HepG2 (cell line): ENCODE measurements at regions not wholly inside any gene's neighbourhood (a gene's known extent, or its start where the extent isn't known, plus 50 kb on each side); places are given as distances from the start of the nearest gene placed in this dataset.

ENCODE experiments used
- ATAC-seq: fragments of 200-7000 bp; cut with Tn5 transposase; 3 replicates; pipeline ENCODE4 v1.9.1; 2020; ENCODE audit warnings: mild to moderate bottlenecking, moderate library complexity
- BruUV-seq: library from RNA; stranded (reverse); fragments of 400-500 nt; replicated peaks from 2 replicates; lab custom pipeline; 2021; lab: Mats Ljungman, UMichigan
- CTCF ChIA-PET: fragments of 300-600 bp; formaldehyde crosslinking; extraction: SDS; loops from one replicate; lab custom pipeline; 2021; ENCODE audit warnings: low total read pairs, inconsistent platforms, low intra/inter-chr PET ratio; lab: Yijun Ruan, JAX
- POLR2A ChIA-PET: fragments of 350-600 bp; sonication (Branson Sonifier 250); formaldehyde crosslinking; loops from one replicate; lab custom pipeline; 2020; ENCODE audit warnings: antibody characterized with exemption, inconsistent platforms; lab: Yijun Ruan, JAX
- DNase-seq: peaks from one replicate; pipeline ENCODE4 v3.0.0-alpha.2; 2015; ENCODE audit warnings: low spot score
- FAIRE-seq: peaks from 3 replicates; lab custom pipeline; 2011; peaks lifted over from hg19 to GRCh38; lab: Jason Lieb, UNC
- H2AFZ ChIP-seq: one replicate; pipeline ENCODE4 v1.6.1; 2011; ENCODE audit warnings: low read length, inconsistent platforms
- H3K27ac ChIP-seq: fragments of 300-600 bp; 3 replicates; pipeline ENCODE4 v1.8.0; 2011; ENCODE audit warnings: mixed run types, mild to moderate bottlenecking, mixed read lengths, low read length, inconsistent platforms; ENCODE audit not compliant: insufficient read depth; ENCODE audit errors: extremely low read length
- H3K27me3 ChIP-seq, 2 experiments: fragments of 200-600 bp in 1 of 2; 2 replicates in 1 of 2; 3 replicates in 1 of 2; pipeline versions ENCODE4 v1.6.0 to v1.8.0; 2011; ENCODE audit warnings: low read length in 2 of 2, mild to moderate bottlenecking in 2 of 2, moderate library complexity in 2 of 2, inconsistent platforms in 1 of 2; ENCODE audit not compliant: insufficient read depth in 2 of 2, control insufficient read depth in 1 of 2
- H3K36me3 ChIP-seq, 2 experiments: fragments of 200-600 bp in 1 of 2; replicated peaks in 1 of 2; 2 replicates in 1 of 2; 3 replicates in 1 of 2; pipeline versions ENCODE4 v1.5.1 to v1.8.0; 2011; ENCODE audit warnings: low read length in 2 of 2, inconsistent platforms in 1 of 2; ENCODE audit not compliant: insufficient read depth in 2 of 2, control insufficient read depth in 1 of 2
- H3K4me1 ChIP-seq: 2 replicates; pipeline ENCODE4 v1.5.1; 2012; ENCODE audit warnings: low read length, inconsistent platforms; ENCODE audit not compliant: insufficient read depth
- H3K4me2 ChIP-seq: 2 replicates; pipeline ENCODE4 v1.6.0; 2011; ENCODE audit warnings: low read depth, low read length, inconsistent platforms
- H3K4me3 ChIP-seq, 3 experiments: fragments of 200-600 bp in 1 of 3; sonication (generic), shearing (Covaris generic) in 1 of 3; replicated peaks in 1 of 3; 2 replicates each; pipeline ENCODE4 v1.5.1; 2011 to 2016; ENCODE audit warnings: low read length in 3 of 3, inconsistent platforms in 2 of 3, low read depth in 2 of 3, mild to moderate bottlenecking in 2 of 3, control low read depth in 1 of 3, mixed read lengths in 1 of 3; ENCODE audit not compliant: insufficient read depth in 1 of 3
- H3K79me2 ChIP-seq: one replicate; pipeline ENCODE4 v1.6.1; 2011; ENCODE audit warnings: low read length, inconsistent platforms; ENCODE audit not compliant: insufficient read depth
- H3K9ac ChIP-seq: 2 replicates; pipeline ENCODE4 v1.6.0; 2011; ENCODE audit warnings: mild to moderate bottlenecking, low read depth, low read length, inconsistent platforms; ENCODE audit not compliant: insufficient read depth
- H3K9me3 ChIP-seq: 2 replicates; pipeline ENCODE4 v1.5.1; 2012; ENCODE audit warnings: mild to moderate bottlenecking, low read length
- H4K20me1 ChIP-seq: 2 replicates; pipeline ENCODE4 v1.6.0; 2011; ENCODE audit warnings: inconsistent platforms, mild to moderate bottlenecking, low read length, moderate library complexity; ENCODE audit not compliant: insufficient read depth
- CC2D1A ChIP-seq: sonication (generic); formaldehyde crosslinking; IDR thresholded peaks from 2 replicates; pipeline ENCODE4 v1.8.1; 2023; ENCODE audit warnings: mild to moderate bottlenecking, missing genetic modification reagents
- HOXD1 ChIP-seq: sonication (generic); formaldehyde crosslinking; IDR thresholded peaks from 2 replicates; pipeline ENCODE4 v1.5.0; 2020; ENCODE audit warnings: missing genetic modification reagents
- MIXL1 ChIP-seq: IDR thresholded peaks from 2 replicates; pipeline ENCODE4 v1.6.1; 2016
- RBAK ChIP-seq: sonication (generic); formaldehyde crosslinking; IDR thresholded peaks from 2 replicates; pipeline ENCODE4 v1.5.1; 2020; ENCODE audit warnings: mild to moderate bottlenecking, missing genetic modification reagents
- ZNF10 ChIP-seq: sonication (generic); formaldehyde crosslinking; IDR thresholded peaks from 2 replicates; pipeline ENCODE4 v1.4.0; 2020; ENCODE audit warnings: mild to moderate bottlenecking, low read depth, missing genetic modification reagents, borderline replicate concordance
- ZSCAN30 ChIP-seq: sonication (generic); formaldehyde crosslinking; IDR thresholded peaks from 2 replicates; pipeline ENCODE4 v1.5.0; 2020; ENCODE audit warnings: mild to moderate bottlenecking, missing genetic modification reagents
- WGBS: methylation state at CpG from one replicate; pipeline ENCODE4 v1.1.6; 2017; ENCODE audit warnings: low lambda C conversion rate; 5-methylcytosine and 5-hydroxymethylcytosine counted together
- in situ Hi-C: cut with HindIII; loops from 2 replicates; pipeline ENCODE4 v1.10.0; 2017; ENCODE audit warnings: low pct_unique_long_range_greater_than_20kb; ENCODE audit not compliant: extremely low pct_ligation_motif_present
- intact Hi-C: fragments of 100-400 bp; cut with micrococcal nuclease; formaldehyde crosslinking; loops from one replicate; pipeline ENCODE4 v1.10.0; 2022; ENCODE audit not compliant: unreplicated experiment
- TF ChIP-seq, protein P1 (sequence below): IDR thresholded peaks from 2 replicates; pipeline ENCODE4 v1.6.1; 2016
- TF ChIP-seq, protein P2 (sequence below): sonication (generic); formaldehyde crosslinking; IDR thresholded peaks from 2 replicates; pipeline ENCODE4 v1.8.1; 2023; ENCODE audit warnings: missing genetic modification reagents, inconsistent platforms, borderline replicate concordance

DNA sequence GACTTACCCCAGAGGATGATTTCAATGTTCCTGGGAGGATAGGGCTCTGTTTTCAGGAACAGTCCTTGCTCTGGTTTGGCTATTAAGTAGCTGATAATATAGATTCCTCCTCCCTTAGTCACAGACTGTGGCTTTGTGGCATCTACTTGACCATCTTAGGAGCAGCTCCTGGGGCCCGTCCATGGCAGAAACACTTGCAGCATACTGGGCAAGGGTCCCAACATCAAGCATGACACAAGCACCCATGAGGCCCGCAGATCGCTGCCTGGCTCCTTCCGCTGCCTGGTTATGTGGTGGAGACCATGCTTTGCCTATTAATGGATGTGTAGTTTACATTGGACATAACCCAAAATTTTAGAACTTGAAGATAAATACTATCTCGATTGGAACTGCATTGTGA, 170.1 kb downstream of the ICE1 start (continued):
- TF ChIP-seq, protein P1, sequence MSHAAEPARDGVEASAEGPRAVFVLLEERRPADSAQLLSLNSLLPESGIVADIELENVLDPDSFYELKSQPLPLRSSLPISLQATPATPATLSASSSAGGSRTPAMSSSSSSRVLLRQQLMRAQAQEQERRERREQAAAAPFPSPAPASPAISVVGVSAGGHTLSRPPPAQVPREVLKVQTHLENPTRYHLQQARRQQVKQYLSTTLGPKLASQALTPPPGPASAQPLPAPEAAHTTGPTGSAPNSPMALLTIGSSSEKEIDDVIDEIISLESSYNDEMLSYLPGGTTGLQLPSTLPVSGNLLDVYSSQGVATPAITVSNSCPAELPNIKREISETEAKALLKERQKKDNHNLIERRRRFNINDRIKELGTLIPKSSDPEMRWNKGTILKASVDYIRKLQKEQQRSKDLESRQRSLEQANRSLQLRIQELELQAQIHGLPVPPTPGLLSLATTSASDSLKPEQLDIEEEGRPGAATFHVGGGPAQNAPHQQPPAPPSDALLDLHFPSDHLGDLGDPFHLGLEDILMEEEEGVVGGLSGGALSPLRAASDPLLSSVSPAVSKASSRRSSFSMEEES (CRISPR knock-in tag): no peak
- TF ChIP-seq, protein P2, sequence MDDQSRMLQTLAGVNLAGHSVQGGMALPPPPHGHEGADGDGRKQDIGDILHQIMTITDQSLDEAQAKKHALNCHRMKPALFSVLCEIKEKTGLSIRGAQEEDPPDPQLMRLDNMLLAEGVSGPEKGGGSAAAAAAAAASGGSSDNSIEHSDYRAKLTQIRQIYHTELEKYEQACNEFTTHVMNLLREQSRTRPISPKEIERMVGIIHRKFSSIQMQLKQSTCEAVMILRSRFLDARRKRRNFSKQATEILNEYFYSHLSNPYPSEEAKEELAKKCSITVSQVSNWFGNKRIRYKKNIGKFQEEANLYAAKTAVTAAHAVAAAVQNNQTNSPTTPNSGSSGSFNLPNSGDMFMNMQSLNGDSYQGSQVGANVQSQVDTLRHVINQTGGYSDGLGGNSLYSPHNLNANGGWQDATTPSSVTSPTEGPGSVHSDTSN: no peak
- TF ChIP-seq HOXD1 (CRISPR knock-in tag): no peak

DNA sequence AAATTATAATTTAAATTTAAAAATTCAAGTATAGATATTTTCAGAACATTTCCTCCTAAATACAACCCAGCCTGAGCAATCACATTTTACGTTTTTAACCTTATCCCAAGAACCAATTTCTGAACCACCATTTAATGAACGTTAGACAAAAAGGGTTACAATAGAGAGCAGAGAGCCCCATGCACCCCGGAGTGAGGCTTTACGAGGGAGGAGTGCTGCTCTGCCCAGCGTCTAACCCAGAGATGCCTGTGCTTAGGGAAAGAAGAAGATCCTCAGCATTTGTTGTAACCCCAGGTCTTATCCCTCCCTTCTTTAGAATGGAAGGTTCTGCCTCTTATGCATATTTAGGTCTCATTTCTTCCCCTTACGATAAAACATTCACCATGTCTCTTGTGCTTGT, 169.1 kb downstream of the ICE1 start:
- H2AFZ ChIP-seq: no peak overlapping the region
- H3K4me1 ChIP-seq: no peaks in the 10 kb centered on the region
- DNase-seq (no peak), ATAC-seq (no peak), FAIRE-seq (no peak)
- H3K4me3 ChIP-seq: no peak overlapping the region
- CTCF ChIA-PET: no interaction called here
- no TSS peak for BruUV-seq
- POLR2A ChIA-PET: no interaction called here
- H3K27me3 ChIP-seq: peaks cover 2 to 6% of the 10 kb centered on the region in 2 experiments; a peak in 3 of 5 replicates
- no peaks in the 10 kb centered on the region for H3K79me2 ChIP-seq
- no peaks in the 10 kb centered on the region for H3K36me3 ChIP-seq
- H3K27ac ChIP-seq: no peak overlapping the region
- WGBS: under 1% methylated on average over 6 of the region's 6 CpGs
- no peaks in the 10 kb centered on the region for H3K9me3 ChIP-seq
- in situ Hi-C loops (no loop called here), intact Hi-C loops (no loop called here)
- no peaks in the 10 kb centered on the region for H4K20me1 ChIP-seq
- no peak overlapping the region for H3K9ac ChIP-seq
- H3K4me2 ChIP-seq: no peak overlapping the region
- TF ChIP-seq ZNF10 (CRISPR knock-in tag): no peak

DNA sequence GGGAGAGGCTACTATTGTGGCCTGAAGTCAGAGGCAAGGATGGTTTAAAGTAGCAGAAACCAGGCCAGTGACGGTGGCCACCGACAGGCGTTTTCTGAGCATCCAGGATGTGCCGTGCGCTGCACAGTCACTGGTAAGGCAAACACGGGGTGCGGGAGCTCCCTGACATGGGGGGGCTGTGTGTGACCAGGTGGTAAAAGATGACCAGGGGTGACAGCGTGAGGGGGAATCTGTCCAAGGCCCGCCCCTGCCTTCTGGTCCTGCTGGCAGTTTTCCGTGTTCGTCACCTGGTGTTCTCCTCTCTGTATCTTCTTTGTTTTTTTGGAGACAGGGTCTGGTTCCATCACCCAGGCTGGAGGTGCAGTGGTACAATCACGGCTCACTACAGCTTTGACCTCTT, 167.4 kb downstream of the ICE1 start:
- CTCF ChIA-PET: no interaction called here
- ATAC-seq (no peak), DNase-seq (no peak), FAIRE-seq (no peak)
- no peaks in the 10 kb centered on the region for H3K9me3 ChIP-seq
- H3K4me1 ChIP-seq: no peaks in the 10 kb centered on the region
- peaks cover 2 to 9% of the 10 kb centered on the region in 2 experiments; a peak in 3 of 5 replicates for H3K27me3 ChIP-seq
- WGBS: 44% methylated on average over 8 of the region's 12 CpGs
- no peaks in the 10 kb centered on the region for H4K20me1 ChIP-seq
- in situ Hi-C loops (no loop called here), intact Hi-C loops (no loop called here)
- no peak overlapping the region for H3K4me3 ChIP-seq
- H2AFZ ChIP-seq: no peak overlapping the region
- BruUV-seq: no TSS peak
- H3K4me2 ChIP-seq: no peak overlapping the region
- no peak overlapping the region for H3K9ac ChIP-seq
- no peaks in the 10 kb centered on the region for H3K36me3 ChIP-seq
- TF ChIP-seq RBAK (CRISPR knock-in tag) (no peak), CC2D1A (CRISPR knock-in tag) (no peak), ZSCAN30 (CRISPR knock-in tag) (no peak), MIXL1 (CRISPR knock-in tag) (no peak)
- H3K27ac ChIP-seq: no peak overlapping the region
- POLR2A ChIA-PET: no interaction called here
- H3K79me2 ChIP-seq: no peaks in the 10 kb centered on the region
